GM23338 (cell line): ENCODE measurements at regions not wholly inside any gene's neighbourhood (a gene's known extent, or its start where the extent isn't known, plus 50 kb on each side); places are given as distances from the start of the nearest gene placed in this dataset.

ENCODE experiments used
- ATAC-seq: fragments of 200-7000 bp; cut with Tn5 transposase; 3 replicates; pipeline ENCODE4 v1.9.1; 2020
- DNase-seq: peaks from one replicate; pipeline ENCODE4 v3.0.0-alpha.2; 2015; ENCODE audit warnings: low spot score
- H2AFZ ChIP-seq: fragments of 200-600 bp; sonication (generic); 2 replicates; pipeline ENCODE4 v1.8.0; 2016; ENCODE audit warnings: antibody characterized with exemption, mild to moderate bottlenecking, moderate library complexity
- H3F3A ChIP-seq: fragments of 200-600 bp; sonication (generic); replicated peaks from 2 replicates; pipeline ENCODE4 v1.8.0; 2017; ENCODE audit warnings: antibody characterized with exemption, mixed run types, low read depth
- H3K27ac ChIP-seq: fragments of 200-600 bp; sonication (generic); 2 replicates; pipeline ENCODE4 v1.6.1; 2016; ENCODE audit warnings: low read depth
- H3K27me3 ChIP-seq: fragments of 200-600 bp; sonication (generic); 2 replicates; pipeline ENCODE4 v1.8.0; 2016; ENCODE audit warnings: mild to moderate bottlenecking, mixed run types, moderate library complexity; ENCODE audit not compliant: insufficient read depth
- H3K36me3 ChIP-seq: fragments of 200-600 bp; sonication (generic); 2 replicates; pipeline ENCODE4 v1.8.0; 2016; ENCODE audit warnings: mild to moderate bottlenecking; ENCODE audit not compliant: insufficient read depth
- H3K4me1 ChIP-seq: fragments of 200-600 bp; sonication (generic); 2 replicates; pipeline ENCODE4 v1.8.0; 2016; ENCODE audit warnings: mild to moderate bottlenecking, moderate library complexity; ENCODE audit not compliant: insufficient read depth
- H3K4me2 ChIP-seq: fragments of 200-600 bp; sonication (generic); 2 replicates; pipeline ENCODE4 v1.7.1; 2017; ENCODE audit warnings: mixed run types
- H3K4me3 ChIP-seq: fragments of 200-600 bp; sonication (generic); 2 replicates; pipeline ENCODE4 v1.6.1; 2016; ENCODE audit warnings: mixed run types
- H3K79me2 ChIP-seq: fragments of 200-600 bp; sonication (generic); replicated peaks from 2 replicates; pipeline ENCODE4 v1.8.0; 2017; ENCODE audit warnings: mild to moderate bottlenecking; ENCODE audit not compliant: insufficient read depth
- H3K9me2 ChIP-seq: fragments of 200-600 bp; sonication (generic); 2 replicates; pipeline ENCODE4 v1.8.0; 2017; ENCODE audit not compliant: insufficient read depth
- H4K20me1 ChIP-seq: fragments of 200-600 bp; sonication (generic); replicated peaks from 2 replicates; pipeline ENCODE4 v1.8.0; 2017; ENCODE audit warnings: mild to moderate bottlenecking; ENCODE audit not compliant: insufficient read depth
- H3K27ac Mint-ChIP-seq: 2 replicates; pipeline ENCODE4 v1.8.0; 2020; ENCODE audit warnings: inconsistent platforms, mild to moderate bottlenecking, moderate library complexity, mixed read lengths
- H3K27me3 Mint-ChIP-seq: 3 replicates; pipeline ENCODE4 v1.8.0; 2022; ENCODE audit warnings: low read depth, mild to moderate bottlenecking, moderate library complexity, mixed read lengths, inconsistent platforms; ENCODE audit not compliant: insufficient read depth, poor library complexity
- H3K36me3 Mint-ChIP-seq: 3 replicates; pipeline ENCODE4 v1.8.0; 2021; ENCODE audit warnings: low read depth, mild to moderate bottlenecking, inconsistent platforms, moderate library complexity, mixed read lengths
- H3K4me1 Mint-ChIP-seq: 3 replicates; pipeline ENCODE4 v1.8.0; 2020; ENCODE audit warnings: mild to moderate bottlenecking, inconsistent platforms, mixed read lengths
- H3K4me3 Mint-ChIP-seq: 3 replicates; pipeline ENCODE4 v1.8.0; 2021; ENCODE audit warnings: moderate library complexity, mild to moderate bottlenecking, inconsistent platforms, mixed read lengths
- H3K9me3 Mint-ChIP-seq: 3 replicates; pipeline ENCODE4 v1.8.0; 2020; ENCODE audit warnings: moderate library complexity, mild to moderate bottlenecking, inconsistent platforms, mixed read lengths
- CREB1 ChIP-seq: fragments of 250-450 bp; sonication (Bioruptor Pico); IDR thresholded peaks from 2 replicates; pipeline ENCODE4 v1.5.0; 2020; ENCODE audit warnings: low read depth, mild to moderate bottlenecking, moderate library complexity
- EZH2 ChIP-seq: fragments of 200-600 bp; sonication (generic); IDR thresholded peaks from one replicate; pipeline ENCODE4 v1.8.0; 2017; ENCODE audit warnings: antibody characterized with exemption, mild to moderate bottlenecking, low read depth; ENCODE audit not compliant: unreplicated experiment
- ZNF114 ChIP-seq: fragments of 250-450 bp; sonication (Bioruptor Pico); IDR thresholded peaks from 2 replicates; pipeline ENCODE4 v1.5.0; 2020; ENCODE audit warnings: mild to moderate bottlenecking, moderate library complexity
- TF ChIP-seq, protein P1 (sequence below): fragments of 250-450 bp; sonication (Bioruptor Pico); IDR thresholded peaks from 2 replicates; pipeline ENCODE4 v1.5.0; 2020; ENCODE audit warnings: mild to moderate bottlenecking, moderate library complexity
- TF ChIP-seq, protein P2 (sequence below), 2 experiments: fragments of 200-600 bp in 1 of 2; sonication (generic) in 1 of 2; conservative IDR thresholded peaks; 2 replicates each; pipeline versions ENCODE4 v1.5.1 to v1.6.1; 2016 to 2017; ENCODE audit warnings: antibody characterized with exemption in 2 of 2, low read depth in 2 of 2, mild to moderate bottlenecking in 2 of 2, moderate library complexity in 1 of 2
- TF ChIP-seq, protein P3 (sequence below): IDR thresholded peaks from 2 replicates; pipeline ENCODE4 v1.6.1; 2016; ENCODE audit warnings: antibody characterized with exemption

DNA sequence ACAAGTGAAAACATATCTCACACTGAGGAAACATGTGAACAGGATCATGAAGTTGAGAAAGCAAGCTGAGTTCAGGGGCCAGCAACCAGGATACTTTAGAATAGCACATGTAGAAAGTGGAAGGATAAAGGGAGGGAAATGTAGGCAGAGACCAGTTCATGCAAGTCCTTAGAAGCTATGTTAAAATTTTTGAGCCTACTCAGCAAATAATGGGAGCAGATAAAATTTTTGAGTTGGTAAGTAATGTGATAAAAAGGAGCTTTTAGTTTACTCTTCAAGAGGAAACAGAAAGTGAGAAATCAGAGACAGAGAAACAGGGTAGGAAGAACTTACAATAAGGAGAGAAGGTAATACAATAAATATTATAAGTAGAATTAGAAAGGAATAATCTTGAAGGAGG is 105.6 kb upstream of the ZBTB20 start (continued):
- TF ChIP-seq, protein P1, sequence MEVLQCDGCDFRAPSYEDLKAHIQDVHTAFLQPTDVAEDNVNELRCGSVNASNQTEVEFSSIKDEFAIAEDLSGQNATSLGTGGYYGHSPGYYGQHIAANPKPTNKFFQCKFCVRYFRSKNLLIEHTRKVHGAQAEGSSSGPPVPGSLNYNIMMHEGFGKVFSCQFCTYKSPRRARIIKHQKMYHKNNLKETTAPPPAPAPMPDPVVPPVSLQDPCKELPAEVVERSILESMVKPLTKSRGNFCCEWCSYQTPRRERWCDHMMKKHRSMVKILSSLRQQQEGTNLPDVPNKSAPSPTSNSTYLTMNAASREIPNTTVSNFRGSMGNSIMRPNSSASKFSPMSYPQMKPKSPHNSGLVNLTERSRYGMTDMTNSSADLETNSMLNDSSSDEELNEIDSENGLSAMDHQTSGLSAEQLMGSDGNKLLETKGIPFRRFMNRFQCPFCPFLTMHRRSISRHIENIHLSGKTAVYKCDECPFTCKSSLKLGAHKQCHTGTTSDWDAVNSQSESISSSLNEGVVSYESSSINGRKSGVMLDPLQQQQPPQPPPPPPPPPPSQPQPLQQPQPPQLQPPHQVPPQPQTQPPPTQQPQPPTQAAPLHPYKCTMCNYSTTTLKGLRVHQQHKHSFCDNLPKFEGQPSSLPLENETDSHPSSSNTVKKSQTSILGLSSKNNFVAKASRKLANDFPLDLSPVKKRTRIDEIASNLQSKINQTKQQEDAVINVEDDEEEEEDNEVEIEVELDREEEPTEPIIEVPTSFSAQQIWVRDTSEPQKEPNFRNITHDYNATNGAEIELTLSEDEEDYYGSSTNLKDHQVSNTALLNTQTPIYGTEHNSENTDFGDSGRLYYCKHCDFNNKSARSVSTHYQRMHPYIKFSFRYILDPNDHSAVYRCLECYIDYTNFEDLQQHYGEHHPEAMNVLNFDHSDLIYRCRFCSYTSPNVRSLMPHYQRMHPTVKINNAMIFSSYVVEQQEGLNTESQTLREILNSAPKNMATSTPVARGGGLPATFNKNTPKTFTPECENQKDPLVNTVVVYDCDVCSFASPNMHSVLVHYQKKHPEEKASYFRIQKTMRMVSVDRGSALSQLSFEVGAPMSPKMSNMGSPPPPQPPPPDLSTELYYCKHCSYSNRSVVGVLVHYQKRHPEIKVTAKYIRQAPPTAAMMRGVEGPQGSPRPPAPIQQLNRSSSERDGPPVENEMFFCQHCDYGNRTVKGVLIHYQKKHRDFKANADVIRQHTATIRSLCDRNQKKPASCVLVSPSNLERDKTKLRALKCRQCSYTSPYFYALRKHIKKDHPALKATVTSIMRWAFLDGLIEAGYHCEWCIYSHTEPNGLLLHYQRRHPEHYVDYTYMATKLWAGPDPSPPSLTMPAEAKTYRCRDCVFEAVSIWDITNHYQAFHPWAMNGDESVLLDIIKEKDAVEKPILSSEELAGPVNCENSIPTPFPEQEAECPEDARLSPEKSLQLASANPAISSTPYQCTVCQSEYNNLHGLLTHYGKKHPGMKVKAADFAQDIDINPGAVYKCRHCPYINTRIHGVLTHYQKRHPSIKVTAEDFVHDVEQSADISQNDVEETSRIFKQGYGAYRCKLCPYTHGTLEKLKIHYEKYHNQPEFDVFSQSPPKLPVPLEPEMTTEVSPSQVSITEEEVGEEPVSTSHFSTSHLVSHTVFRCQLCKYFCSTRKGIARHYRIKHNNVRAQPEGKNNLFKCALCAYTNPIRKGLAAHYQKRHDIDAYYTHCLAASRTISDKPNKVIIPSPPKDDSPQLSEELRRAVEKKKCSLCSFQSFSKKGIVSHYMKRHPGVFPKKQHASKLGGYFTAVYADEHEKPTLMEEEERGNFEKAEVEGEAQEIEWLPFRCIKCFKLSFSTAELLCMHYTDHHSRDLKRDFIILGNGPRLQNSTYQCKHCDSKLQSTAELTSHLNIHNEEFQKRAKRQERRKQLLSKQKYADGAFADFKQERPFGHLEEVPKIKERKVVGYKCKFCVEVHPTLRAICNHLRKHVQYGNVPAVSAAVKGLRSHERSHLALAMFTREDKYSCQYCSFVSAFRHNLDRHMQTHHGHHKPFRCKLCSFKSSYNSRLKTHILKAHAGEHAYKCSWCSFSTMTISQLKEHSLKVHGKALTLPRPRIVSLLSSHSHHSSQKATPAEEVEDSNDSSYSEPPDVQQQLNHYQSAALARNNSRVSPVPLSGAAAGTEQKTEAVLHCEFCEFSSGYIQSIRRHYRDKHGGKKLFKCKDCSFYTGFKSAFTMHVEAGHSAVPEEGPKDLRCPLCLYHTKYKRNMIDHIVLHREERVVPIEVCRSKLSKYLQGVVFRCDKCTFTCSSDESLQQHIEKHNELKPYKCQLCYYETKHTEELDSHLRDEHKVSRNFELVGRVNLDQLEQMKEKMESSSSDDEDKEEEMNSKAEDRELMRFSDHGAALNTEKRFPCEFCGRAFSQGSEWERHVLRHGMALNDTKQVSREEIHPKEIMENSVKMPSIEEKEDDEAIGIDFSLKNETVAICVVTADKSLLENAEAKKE (CRISPR knock-in tag): no peak
- no peak for TF ChIP-seq EZH2
- TF ChIP-seq CREB1 (CRISPR knock-in tag): no peak
- no peak for TF ChIP-seq ZNF114
- TF ChIP-seq, protein P2, sequence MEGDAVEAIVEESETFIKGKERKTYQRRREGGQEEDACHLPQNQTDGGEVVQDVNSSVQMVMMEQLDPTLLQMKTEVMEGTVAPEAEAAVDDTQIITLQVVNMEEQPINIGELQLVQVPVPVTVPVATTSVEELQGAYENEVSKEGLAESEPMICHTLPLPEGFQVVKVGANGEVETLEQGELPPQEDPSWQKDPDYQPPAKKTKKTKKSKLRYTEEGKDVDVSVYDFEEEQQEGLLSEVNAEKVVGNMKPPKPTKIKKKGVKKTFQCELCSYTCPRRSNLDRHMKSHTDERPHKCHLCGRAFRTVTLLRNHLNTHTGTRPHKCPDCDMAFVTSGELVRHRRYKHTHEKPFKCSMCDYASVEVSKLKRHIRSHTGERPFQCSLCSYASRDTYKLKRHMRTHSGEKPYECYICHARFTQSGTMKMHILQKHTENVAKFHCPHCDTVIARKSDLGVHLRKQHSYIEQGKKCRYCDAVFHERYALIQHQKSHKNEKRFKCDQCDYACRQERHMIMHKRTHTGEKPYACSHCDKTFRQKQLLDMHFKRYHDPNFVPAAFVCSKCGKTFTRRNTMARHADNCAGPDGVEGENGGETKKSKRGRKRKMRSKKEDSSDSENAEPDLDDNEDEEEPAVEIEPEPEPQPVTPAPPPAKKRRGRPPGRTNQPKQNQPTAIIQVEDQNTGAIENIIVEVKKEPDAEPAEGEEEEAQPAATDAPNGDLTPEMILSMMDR (conservative IDR thresholded peaks at IDR 0.05; ENCODE audit: low read depth in 2 of 2): no peak

DNA sequence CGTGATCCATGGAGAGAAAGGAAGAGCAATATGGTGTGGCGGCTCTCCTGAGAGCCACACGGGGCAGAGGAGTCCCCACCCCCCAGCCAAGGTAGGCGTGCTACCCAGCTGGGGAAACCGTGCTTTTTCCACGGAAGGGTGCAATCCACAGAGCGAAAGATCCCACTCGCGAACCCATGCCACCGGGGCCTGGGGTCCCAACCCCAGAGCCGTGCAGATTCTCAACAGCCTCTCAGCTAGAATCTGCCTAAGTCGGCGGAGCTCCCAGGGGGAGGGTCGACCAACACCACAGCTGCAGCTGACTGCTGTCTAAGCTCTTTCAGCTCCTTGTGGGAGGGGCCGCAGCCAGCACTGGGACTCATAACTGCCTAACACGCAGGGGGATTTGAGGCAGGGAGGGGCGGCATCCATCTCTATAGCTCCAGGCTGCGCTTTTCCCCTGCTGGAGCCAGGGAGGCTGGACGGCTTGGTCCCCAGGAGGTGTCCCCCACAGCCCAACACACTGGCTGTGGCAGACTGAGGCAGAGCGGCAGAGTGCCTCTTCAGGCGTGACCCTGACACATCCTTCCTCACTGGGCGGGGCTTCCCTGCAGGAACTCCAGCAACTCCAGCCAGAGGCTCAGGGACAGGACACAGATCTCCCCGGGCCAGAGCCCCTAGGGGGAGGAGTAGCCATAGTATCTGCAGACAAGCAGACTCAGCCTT is 107.6 kb upstream of the ZBTB20 start:
- H3K36me3 ChIP-seq: no peaks in the 10 kb centered on the region
- no peak overlapping the region for H3K4me3 Mint-ChIP-seq
- no peak overlapping the region for H3K27ac ChIP-seq
- no peak overlapping the region for H3K4me2 ChIP-seq
- no peaks in the 10 kb centered on the region; the same call in 2 of the 3 replicates for H3K9me3 Mint-ChIP-seq
- TF ChIP-seq, protein P3, sequence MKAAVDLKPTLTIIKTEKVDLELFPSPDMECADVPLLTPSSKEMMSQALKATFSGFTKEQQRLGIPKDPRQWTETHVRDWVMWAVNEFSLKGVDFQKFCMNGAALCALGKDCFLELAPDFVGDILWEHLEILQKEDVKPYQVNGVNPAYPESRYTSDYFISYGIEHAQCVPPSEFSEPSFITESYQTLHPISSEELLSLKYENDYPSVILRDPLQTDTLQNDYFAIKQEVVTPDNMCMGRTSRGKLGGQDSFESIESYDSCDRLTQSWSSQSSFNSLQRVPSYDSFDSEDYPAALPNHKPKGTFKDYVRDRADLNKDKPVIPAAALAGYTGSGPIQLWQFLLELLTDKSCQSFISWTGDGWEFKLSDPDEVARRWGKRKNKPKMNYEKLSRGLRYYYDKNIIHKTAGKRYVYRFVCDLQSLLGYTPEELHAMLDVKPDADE: no peak
- DNase-seq (peak; percentile 7), ATAC-seq (no peak)
- H3K36me3 Mint-ChIP-seq: no peaks in the 10 kb centered on the region; the same call in 2 of the 3 replicates
- no peaks in the 10 kb centered on the region for H4K20me1 ChIP-seq
- H3K27me3 Mint-ChIP-seq: no peaks in the 10 kb centered on the region
- no peak overlapping the region for H3K4me3 ChIP-seq
- no peaks in the 10 kb centered on the region for H3F3A ChIP-seq
- H3K27ac Mint-ChIP-seq: no peak overlapping the region
- H2AFZ ChIP-seq: peak overlapping the region; percentile 38; the same call in 1 of the 2 replicates
- no peaks in the 10 kb centered on the region for H3K27me3 ChIP-seq
- H3K4me1 ChIP-seq: no peaks in the 10 kb centered on the region
- no peaks in the 10 kb centered on the region for H3K79me2 ChIP-seq
- H3K9me2 ChIP-seq: peaks cover 12% of the 10 kb centered on the region; the same call in 1 of the 2 replicates
- H3K4me1 Mint-ChIP-seq: peaks cover 3% of the 10 kb centered on the region; the same call in 1 of the 3 replicates
